Astrocyte of the spinal cord (primary cell): ENCODE measurements at regions not wholly inside any gene's neighbourhood (a gene's known extent, or its start where the extent isn't known, plus 50 kb on each side); places are given as distances from the start of the nearest gene placed in this dataset.

ENCODE experiments used
- DNase-seq: peaks from one replicate; pipeline ENCODE4 v3.0.0; 2011; ENCODE audit warnings: low read depth, low spot score
- H3K4me3 ChIP-seq: 2 replicates; pipeline ENCODE4 v1.5.1; 2011; ENCODE audit warnings: low read depth, mild to moderate bottlenecking, low read length, moderate library complexity
- in situ Hi-C: cut with HindIII; loops from 2 replicates; pipeline ENCODE4 v1.10.0; 2017; ENCODE audit warnings: low sequenced_read_pairs
- TF ChIP-seq, protein P1 (sequence below): IDR thresholded peaks from 2 replicates; pipeline ENCODE4 v1.5.1; 2012; ENCODE audit warnings: low read depth, mild to moderate bottlenecking, low read length, inconsistent platforms

DNA sequence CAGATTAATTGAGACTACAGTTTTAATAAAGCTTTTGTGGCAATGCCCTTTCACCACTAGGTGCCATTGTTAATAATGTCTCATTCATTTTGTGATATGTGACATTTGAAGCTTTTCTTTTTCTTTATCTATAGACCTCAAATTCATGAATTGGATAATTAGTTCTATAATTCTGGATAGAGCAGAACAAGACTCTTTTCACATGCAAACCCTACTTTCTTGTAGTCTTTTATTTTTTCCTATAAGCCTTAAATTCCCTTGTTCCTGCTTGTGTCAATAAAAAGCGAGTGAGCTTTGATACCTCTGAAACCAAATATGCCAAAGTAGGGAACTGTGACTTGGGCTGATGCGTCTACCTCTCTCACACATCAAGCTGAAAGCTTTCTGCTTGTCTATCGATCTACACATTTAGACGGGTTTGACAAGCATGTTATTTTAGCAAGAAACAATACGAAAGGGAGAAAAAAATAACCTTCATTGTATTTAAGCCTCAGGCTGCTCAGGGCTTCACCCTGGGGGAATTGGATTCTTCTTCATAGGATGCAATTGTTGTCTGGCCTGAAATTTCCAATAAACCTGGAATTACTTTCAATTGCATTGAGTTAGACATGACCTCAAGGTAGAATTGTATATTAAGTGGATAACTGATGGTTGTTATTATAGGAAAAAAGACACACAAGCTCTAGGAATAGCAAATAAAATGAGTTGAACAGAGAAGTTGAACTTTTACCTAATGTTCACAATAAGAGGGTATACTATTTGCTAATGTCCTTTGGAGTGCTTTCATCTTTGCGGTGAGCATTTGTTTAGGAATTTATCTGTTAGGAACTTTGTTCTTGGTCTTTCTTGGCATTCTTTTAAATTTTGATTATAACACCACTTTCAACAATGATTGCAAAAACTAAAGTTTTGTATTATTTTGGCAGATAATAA lies 1150.2 kb upstream of the PCDH9 start:
- in situ Hi-C loops, result no loop called here
- TF ChIP-seq, protein P1, sequence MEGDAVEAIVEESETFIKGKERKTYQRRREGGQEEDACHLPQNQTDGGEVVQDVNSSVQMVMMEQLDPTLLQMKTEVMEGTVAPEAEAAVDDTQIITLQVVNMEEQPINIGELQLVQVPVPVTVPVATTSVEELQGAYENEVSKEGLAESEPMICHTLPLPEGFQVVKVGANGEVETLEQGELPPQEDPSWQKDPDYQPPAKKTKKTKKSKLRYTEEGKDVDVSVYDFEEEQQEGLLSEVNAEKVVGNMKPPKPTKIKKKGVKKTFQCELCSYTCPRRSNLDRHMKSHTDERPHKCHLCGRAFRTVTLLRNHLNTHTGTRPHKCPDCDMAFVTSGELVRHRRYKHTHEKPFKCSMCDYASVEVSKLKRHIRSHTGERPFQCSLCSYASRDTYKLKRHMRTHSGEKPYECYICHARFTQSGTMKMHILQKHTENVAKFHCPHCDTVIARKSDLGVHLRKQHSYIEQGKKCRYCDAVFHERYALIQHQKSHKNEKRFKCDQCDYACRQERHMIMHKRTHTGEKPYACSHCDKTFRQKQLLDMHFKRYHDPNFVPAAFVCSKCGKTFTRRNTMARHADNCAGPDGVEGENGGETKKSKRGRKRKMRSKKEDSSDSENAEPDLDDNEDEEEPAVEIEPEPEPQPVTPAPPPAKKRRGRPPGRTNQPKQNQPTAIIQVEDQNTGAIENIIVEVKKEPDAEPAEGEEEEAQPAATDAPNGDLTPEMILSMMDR, result no peak

GRCh38 chr13:68378294-68378693 lies 1148.2 kb upstream of the PCDH9 start:
- in situ Hi-C loops, result no loop called here
- TF ChIP-seq, protein P1, result no peak
- DNase-seq, result no peak

More for the DNA sequence above, 1150.2 kb upstream of the PCDH9 start:
- no peak overlapping the region for H3K4me3 ChIP-seq
- DNase-seq, result no peak

DNA sequence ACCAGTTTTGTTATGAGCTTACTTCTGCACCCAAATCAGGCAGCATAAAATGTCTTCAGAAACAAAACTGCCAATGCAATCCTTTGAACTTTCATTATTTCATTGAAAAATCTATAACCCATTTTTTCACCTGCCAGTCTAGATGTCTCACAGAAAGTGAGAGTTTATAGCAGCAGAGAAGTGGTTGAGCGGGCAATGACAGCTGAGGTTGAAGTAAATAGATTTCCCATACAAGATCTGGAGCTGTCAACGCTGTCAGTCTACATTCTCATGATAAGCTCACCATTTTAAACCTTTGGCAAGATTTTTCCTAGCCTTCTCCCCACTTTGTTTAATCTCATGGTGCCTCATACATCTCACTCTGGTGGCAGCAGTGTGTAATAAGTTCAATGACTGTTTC lies 1144.9 kb upstream of the PCDH9 start:
- in situ Hi-C loops, result no loop called here
- TF ChIP-seq, protein P1, result no peak
- H3K4me3 ChIP-seq, result no peak overlapping the region
- no peak for DNase-seq

More at GRCh38 chr13:68378294-68378693, 1148.2 kb upstream of the PCDH9 start:
- no peak overlapping the region for H3K4me3 ChIP-seq

- in situ Hi-C loops, result no loop called here
- H3K4me3 ChIP-seq, result no peak overlapping the region
- TF ChIP-seq, protein P1, result no peak
- DNase-seq, result peak; percentile 45
Measured at GRCh38 chr13:68369739-68370138, 1139.6 kb upstream of the PCDH9 start.

- in situ Hi-C loops, result no loop called here
- H3K4me3 ChIP-seq, result no peak overlapping the region
- no peak for DNase-seq
- TF ChIP-seq, protein P1, result no peak
Measured at GRCh38 chr13:68368922-68369321, 1138.8 kb upstream of the PCDH9 start.

- no peak for DNase-seq
- no peak overlapping the region for H3K4me3 ChIP-seq
- TF ChIP-seq, protein P1, result no peak
- in situ Hi-C loops, result no loop called here
Measured at GRCh38 chr13:68359105-68359504, 1129.0 kb upstream of the PCDH9 start.
